Hepatocyte (in vitro differentiated cells): ENCODE measurements at regions not wholly inside any gene's neighbourhood (a gene's known extent, or its start where the extent isn't known, plus 50 kb on each side); places are given as distances from the start of the nearest gene placed in this dataset.

Source experiments
- EZH2phosphoT487 ChIP-seq: fragments of 200-600 bp; sonication (generic); IDR thresholded peaks from one replicate; pipeline ENCODE4 v1.6.1; 2018; ENCODE audit warnings: antibody characterized with exemption, mild to moderate bottlenecking, low read depth, moderate library complexity; ENCODE audit not compliant: unreplicated experiment, severe bottlenecking
- TF ChIP-seq, protein P1 (sequence below): fragments of 200-600 bp; sonication (generic); IDR thresholded peaks from 2 replicates; pipeline ENCODE4 v1.5.1; 2016; ENCODE audit warnings: antibody characterized with exemption, mild to moderate bottlenecking; ENCODE audit not compliant: poor library complexity

DNA sequence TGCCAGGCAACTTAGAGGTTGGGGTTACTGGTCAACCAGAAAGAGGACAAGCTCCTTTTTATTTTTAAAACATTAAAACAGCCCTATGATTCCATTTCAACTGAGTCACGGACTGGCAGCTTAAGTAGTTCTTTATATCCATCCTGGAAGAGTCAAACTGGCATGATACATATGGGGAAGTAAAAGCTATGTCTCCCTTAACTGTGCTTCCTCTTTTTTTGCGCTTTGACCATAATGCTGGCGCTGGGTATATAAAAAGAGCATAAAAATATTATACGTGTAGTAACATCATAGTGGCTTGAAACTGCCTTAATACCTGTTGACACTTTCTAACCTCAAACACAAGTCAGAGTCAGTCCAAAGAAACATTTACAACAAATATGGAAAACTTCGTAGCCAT lies 274.4 kb downstream of the CSNK1G3 start:
- no peak for TF ChIP-seq EZH2phosphoT487
- TF ChIP-seq, protein P1, sequence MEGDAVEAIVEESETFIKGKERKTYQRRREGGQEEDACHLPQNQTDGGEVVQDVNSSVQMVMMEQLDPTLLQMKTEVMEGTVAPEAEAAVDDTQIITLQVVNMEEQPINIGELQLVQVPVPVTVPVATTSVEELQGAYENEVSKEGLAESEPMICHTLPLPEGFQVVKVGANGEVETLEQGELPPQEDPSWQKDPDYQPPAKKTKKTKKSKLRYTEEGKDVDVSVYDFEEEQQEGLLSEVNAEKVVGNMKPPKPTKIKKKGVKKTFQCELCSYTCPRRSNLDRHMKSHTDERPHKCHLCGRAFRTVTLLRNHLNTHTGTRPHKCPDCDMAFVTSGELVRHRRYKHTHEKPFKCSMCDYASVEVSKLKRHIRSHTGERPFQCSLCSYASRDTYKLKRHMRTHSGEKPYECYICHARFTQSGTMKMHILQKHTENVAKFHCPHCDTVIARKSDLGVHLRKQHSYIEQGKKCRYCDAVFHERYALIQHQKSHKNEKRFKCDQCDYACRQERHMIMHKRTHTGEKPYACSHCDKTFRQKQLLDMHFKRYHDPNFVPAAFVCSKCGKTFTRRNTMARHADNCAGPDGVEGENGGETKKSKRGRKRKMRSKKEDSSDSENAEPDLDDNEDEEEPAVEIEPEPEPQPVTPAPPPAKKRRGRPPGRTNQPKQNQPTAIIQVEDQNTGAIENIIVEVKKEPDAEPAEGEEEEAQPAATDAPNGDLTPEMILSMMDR, result no peak
